ENCODE measurements at regions not wholly inside any gene's neighbourhood (a gene's known extent, or its start where the extent isn't known, plus 50 kb on each side); places are given as distances from the start of the nearest gene placed in this dataset.

DNA sequence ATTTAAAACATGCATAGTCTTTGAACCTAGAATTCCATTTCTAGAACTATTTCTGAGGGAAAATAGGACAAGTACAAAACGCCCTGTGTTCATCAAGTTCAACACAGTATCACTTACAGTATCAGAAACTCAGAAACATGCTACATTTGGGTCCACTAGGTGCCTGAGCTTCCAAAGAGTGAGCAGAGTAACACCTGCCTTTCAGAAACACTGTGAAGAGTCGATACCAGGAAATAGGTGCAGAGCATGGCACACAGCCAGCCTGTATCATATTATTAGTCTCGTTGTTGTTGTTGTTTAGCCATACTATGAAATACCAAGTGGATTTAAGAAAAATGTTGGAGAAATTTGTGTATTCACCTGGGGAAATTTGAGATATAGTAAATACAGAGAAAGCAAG is 392.1 kb upstream of the MGMT start:
- TF ChIP-seq POLR2AphosphoS5 (IDR thresholded peaks at IDR 0.05; ENCODE audit: low read depth, low read length) (no peak), POLR2A (IDR thresholded peaks at IDR 0.05; ENCODE audit: low read depth, low read length) (no peak), TAF1 (IDR thresholded peaks at IDR 0.05; ENCODE audit: low read depth, low read length) (no peak), SPI1 (IDR thresholded peaks at IDR 0.05; ENCODE audit: low read depth, low read length) (no peak)

Data from GM12891 (cell line).